ENCODE measurements at regions not wholly inside any gene's neighbourhood (a gene's known extent, or its start where the extent isn't known, plus 50 kb on each side); places are given as distances from the start of the nearest gene placed in this dataset.
"Not testable (repeated sequence)": the region's sequence is repeated elsewhere in the genome, so short reads cannot be mapped to it uniquely, and the experiment has no call there.

GRCh38 chr13:44854313-44855060, 134.8 kb downstream of the NUFIP1 start:
- ATAC-seq = peak; percentile 96

GRCh38 chr13:44853641-44854040, 135.6 kb downstream of the NUFIP1 start:
- DNase-seq = no peak
- intact Hi-C loops (cut with micrococcal nuclease) = no loop called here
- ATAC-seq = peak; percentile 2

More at GRCh38 chr13:44854313-44855060, 134.8 kb downstream of the NUFIP1 start:
- peak; percentile 84 for DNase-seq
- intact Hi-C loops (cut with micrococcal nuclease) = no loop called here

- DNase-seq (no peak), ATAC-seq (no peak)
- intact Hi-C loops (cut with micrococcal nuclease) = no loop called here
These were observed 140.2 kb downstream of the NUFIP1 start for GRCh38 chr13:44848920-44849676.

- intact Hi-C loops (cut with micrococcal nuclease); DNase-seq; ATAC-seq: not testable (repeated sequence)
These were observed 143.8 kb downstream of the NUFIP1 start for GRCh38 chr13:44845281-44846058.

GRCh38 chr13:44844786-44845185, 144.5 kb downstream of the NUFIP1 start:
- DNase-seq (no peak), ATAC-seq (no peak)

GRCh38 chr13:44843403-44843802, 145.9 kb downstream of the NUFIP1 start:
- ATAC-seq (no peak), DNase-seq (no peak)
- intact Hi-C loops (cut with micrococcal nuclease) = no loop called here

More at GRCh38 chr13:44844786-44845185, 144.5 kb downstream of the NUFIP1 start:
- intact Hi-C loops (cut with micrococcal nuclease) = no loop called here

- intact Hi-C loops (cut with micrococcal nuclease) = no loop called here
- ATAC-seq = no peak
- no peak for DNase-seq
These were observed 147.1 kb downstream of the NUFIP1 start for GRCh38 chr13:44842158-44842557.

GRCh38 chr13:44840131-44840530, 149.1 kb downstream of the NUFIP1 start:
- ATAC-seq = no peak
- DNase-seq = no peak
- intact Hi-C loops (cut with micrococcal nuclease) = no loop called here

- intact Hi-C loops (cut with micrococcal nuclease) = no loop called here
- ATAC-seq (no peak), DNase-seq (no peak)
These were observed 152.0 kb downstream of the NUFIP1 start for GRCh38 chr13:44837250-44837649.

- DNase-seq (no peak), ATAC-seq (peak; percentile 93)
- intact Hi-C loops (cut with micrococcal nuclease) = no loop called here
These were observed 154.9 kb downstream of the NUFIP1 start for GRCh38 chr13:44834404-44834803.

- DNase-seq (no peak), ATAC-seq (no peak)
- intact Hi-C loops (cut with micrococcal nuclease) = no loop called here
These were observed 155.6 kb downstream of the NUFIP1 start for GRCh38 chr13:44833626-44834025.

- DNase-seq (no peak), ATAC-seq (no peak)
- intact Hi-C loops (cut with micrococcal nuclease) = no loop called here
These were observed 156.1 kb downstream of the NUFIP1 start for GRCh38 chr13:44833139-44833538.

- no peak for DNase-seq
- no peak for ATAC-seq
- intact Hi-C loops (cut with micrococcal nuclease) = no loop called here
These were observed 162.5 kb downstream of the NUFIP1 start for GRCh38 chr13:44826591-44827350.

- intact Hi-C loops (cut with micrococcal nuclease) = no loop called here
- ATAC-seq (no peak), DNase-seq (no peak)
These were observed 163.3 kb downstream of the NUFIP1 start for GRCh38 chr13:44825953-44826352.

GRCh38 chr13:44823555-44823954, 165.7 kb downstream of the NUFIP1 start:
- ATAC-seq; intact Hi-C loops (cut with micrococcal nuclease): not testable (repeated sequence)

GRCh38 chr13:44822291-44822690, 167.0 kb downstream of the NUFIP1 start:
- intact Hi-C loops (cut with micrococcal nuclease) = no loop called here
- DNase-seq = no peak
- ATAC-seq = no peak

More at GRCh38 chr13:44823555-44823954, 165.7 kb downstream of the NUFIP1 start:
- DNase-seq = not testable (repeated sequence)

GRCh38 chr13:44819772-44820171, 169.5 kb downstream of the NUFIP1 start:
- intact Hi-C loops (cut with micrococcal nuclease) = no loop called here
- DNase-seq = no peak
- ATAC-seq = no peak

GRCh38 chr13:44819245-44819644, 170.0 kb downstream of the NUFIP1 start:
- no peak for ATAC-seq

GRCh38 chr13:44818428-44818827, 170.8 kb downstream of the NUFIP1 start:
- no peak for ATAC-seq
- intact Hi-C loops (cut with micrococcal nuclease) = no loop called here
- DNase-seq = no peak

More at GRCh38 chr13:44819245-44819644, 170.0 kb downstream of the NUFIP1 start:
- intact Hi-C loops (cut with micrococcal nuclease) = no loop called here
- DNase-seq = no peak

Measured in left ventricle myocardium superior (tissue), 1 donor.